Fibroblast of lung (primary cell): ENCODE measurements at regions not wholly inside any gene's neighbourhood (a gene's known extent, or its start where the extent isn't known, plus 50 kb on each side); places are given as distances from the start of the nearest gene placed in this dataset.

Experiments
- DNase-seq, 2 donors: peaks; one replicate each; pipeline versions ENCODE4 v3.0.0 to v3.0.0-alpha.2; 2010; ENCODE audit warnings: low read depth in 2 of 2
- H2AFZ ChIP-seq: 2 replicates; pipeline ENCODE4 v1.5.1; 2012; ENCODE audit warnings: low read length, control low read depth, inconsistent platforms
- H3K27ac ChIP-seq: 2 replicates; pipeline ENCODE4 v1.5.1; 2011; ENCODE audit warnings: low read length, control low read depth; ENCODE audit not compliant: insufficient read depth
- H3K27me3 ChIP-seq: 2 replicates; pipeline ENCODE4 v1.5.1; 2011; ENCODE audit warnings: mild to moderate bottlenecking, low read length; ENCODE audit not compliant: control insufficient read depth, insufficient read depth
- H3K36me3 ChIP-seq: 2 replicates; pipeline ENCODE4 v1.5.1; 2011; ENCODE audit warnings: low read length; ENCODE audit not compliant: control insufficient read depth, insufficient read depth
- H3K4me1 ChIP-seq: 2 replicates; pipeline ENCODE4 v1.5.1; 2011; ENCODE audit warnings: low read length; ENCODE audit not compliant: control insufficient read depth, insufficient read depth; ENCODE audit errors: extremely low read depth
- H3K4me2 ChIP-seq: 2 replicates; pipeline ENCODE4 v1.5.1; 2011; ENCODE audit warnings: low read length, control low read depth; ENCODE audit not compliant: insufficient read depth; ENCODE audit errors: extremely low read depth
- H3K4me3 ChIP-seq, 4 experiments: fragments of 200-600 bp in 1 of 4; sonication (generic) in 1 of 4; replicated peaks in 1 of 4; 2 replicates each; pipeline ENCODE4 v1.5.1; 2011 to 2016; ENCODE audit warnings: low read length in 4 of 4, low read depth in 3 of 4, mild to moderate bottlenecking in 3 of 4, control low read depth in 2 of 4, inconsistent platforms in 1 of 4, mixed read lengths in 1 of 4; ENCODE audit not compliant: insufficient read depth in 1 of 4; ENCODE audit errors: control extremely low read depth in 1 of 4
- H3K79me2 ChIP-seq: 2 replicates; pipeline ENCODE4 v1.5.1; 2012; ENCODE audit warnings: mild to moderate bottlenecking, low read length, inconsistent platforms; ENCODE audit not compliant: control insufficient read depth, insufficient read depth
- H3K9ac ChIP-seq: 2 replicates; pipeline ENCODE4 v1.5.1; 2011; ENCODE audit warnings: mild to moderate bottlenecking, low read length, control low read depth; ENCODE audit not compliant: insufficient read depth
- H3K9me3 ChIP-seq: 2 replicates; pipeline ENCODE4 v1.5.1; 2012; ENCODE audit warnings: low read depth, low read length; ENCODE audit not compliant: control insufficient read depth, insufficient read depth
- H4K20me1 ChIP-seq: 2 replicates; pipeline ENCODE4 v1.5.1; 2011; ENCODE audit warnings: low read length; ENCODE audit not compliant: control insufficient read depth, insufficient read depth; ENCODE audit errors: extremely low read depth
- EZH2 ChIP-seq: IDR thresholded peaks from 2 replicates; pipeline ENCODE4 v1.5.1; 2012; ENCODE audit warnings: low read length, control low read depth, mild to moderate bottlenecking; ENCODE audit errors: missing control alignments
- TF ChIP-seq, protein P1 (sequence below), 2 donors: IDR thresholded peaks in 1 of 2; conservative IDR thresholded peaks in 1 of 2; 1 replicate in 1 of 2; 2 replicates in 1 of 2; pipeline ENCODE4 v1.5.1; 2011 to 2012; ENCODE audit warnings: low read length in 2 of 2, control low read depth in 1 of 2, inconsistent platforms in 1 of 2, low read depth in 1 of 2, mild to moderate bottlenecking in 1 of 2

DNA sequence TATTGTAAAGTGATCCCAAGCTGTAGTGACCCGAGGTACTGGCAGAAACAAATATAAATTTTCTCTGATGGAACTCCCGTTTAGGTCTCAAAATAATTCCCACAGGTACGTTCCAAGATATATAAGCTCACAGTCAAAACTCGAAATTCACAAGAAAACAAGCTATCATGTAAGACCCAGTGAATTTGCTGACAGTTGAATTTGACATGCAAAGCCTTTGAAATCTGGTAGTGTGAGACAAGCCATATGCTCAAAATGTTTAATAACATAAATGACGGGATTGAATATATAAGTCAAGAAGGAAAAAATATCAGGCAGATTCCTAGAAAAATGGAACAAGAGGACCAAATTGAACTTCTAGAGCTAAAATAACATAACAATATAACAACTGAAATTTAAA is 252.8 kb downstream of the TMA16 start:
- Histone ChIP-seq H3K4me3 (no peak overlapping the region), H4K20me1 (no peaks in the 10 kb centered on the region), H3K36me3 (no peaks in the 10 kb centered on the region), H3K4me2 (no peak overlapping the region), H3K4me1 (no peaks in the 10 kb centered on the region), H3K79me2 (no peaks in the 10 kb centered on the region), H3K27me3 (no peaks in the 10 kb centered on the region), H3K27ac (no peak overlapping the region), H2AFZ (no peak overlapping the region), H3K9ac (no peak overlapping the region), H3K9me3 (no peaks in the 10 kb centered on the region)
- TF ChIP-seq EZH2, result no peak
- TF ChIP-seq, protein P1, sequence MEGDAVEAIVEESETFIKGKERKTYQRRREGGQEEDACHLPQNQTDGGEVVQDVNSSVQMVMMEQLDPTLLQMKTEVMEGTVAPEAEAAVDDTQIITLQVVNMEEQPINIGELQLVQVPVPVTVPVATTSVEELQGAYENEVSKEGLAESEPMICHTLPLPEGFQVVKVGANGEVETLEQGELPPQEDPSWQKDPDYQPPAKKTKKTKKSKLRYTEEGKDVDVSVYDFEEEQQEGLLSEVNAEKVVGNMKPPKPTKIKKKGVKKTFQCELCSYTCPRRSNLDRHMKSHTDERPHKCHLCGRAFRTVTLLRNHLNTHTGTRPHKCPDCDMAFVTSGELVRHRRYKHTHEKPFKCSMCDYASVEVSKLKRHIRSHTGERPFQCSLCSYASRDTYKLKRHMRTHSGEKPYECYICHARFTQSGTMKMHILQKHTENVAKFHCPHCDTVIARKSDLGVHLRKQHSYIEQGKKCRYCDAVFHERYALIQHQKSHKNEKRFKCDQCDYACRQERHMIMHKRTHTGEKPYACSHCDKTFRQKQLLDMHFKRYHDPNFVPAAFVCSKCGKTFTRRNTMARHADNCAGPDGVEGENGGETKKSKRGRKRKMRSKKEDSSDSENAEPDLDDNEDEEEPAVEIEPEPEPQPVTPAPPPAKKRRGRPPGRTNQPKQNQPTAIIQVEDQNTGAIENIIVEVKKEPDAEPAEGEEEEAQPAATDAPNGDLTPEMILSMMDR (conservative IDR thresholded peaks at IDR 0.05 in 1 of 2, IDR thresholded peaks at IDR 0.05 in 1 of 2; ENCODE audit: low read depth in 1 of 2, low read length in 2 of 2), result no peak
- no peak for DNase-seq

DNA sequence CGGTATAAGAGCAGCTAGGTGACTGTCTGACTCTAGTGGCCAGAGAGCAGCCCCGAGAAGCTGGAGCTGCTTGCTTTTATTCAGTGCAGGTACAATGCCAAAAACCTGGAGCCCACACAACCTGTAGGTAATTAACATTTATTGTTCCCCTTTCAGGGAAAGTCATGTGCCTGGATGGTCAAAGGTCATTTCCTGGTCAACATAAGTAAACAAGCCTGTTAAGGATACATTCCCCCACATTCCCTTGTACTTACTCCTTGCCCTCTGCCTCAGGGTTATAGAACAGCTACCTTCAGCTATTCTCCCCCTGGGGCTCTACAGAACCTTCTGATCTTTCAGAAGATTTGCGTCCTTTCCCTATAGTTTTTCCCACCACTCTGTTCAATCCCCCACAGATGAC is 253.4 kb downstream of the TMA16 start:
- Histone ChIP-seq H3K9ac (no peak overlapping the region), H3K4me1 (no peaks in the 10 kb centered on the region), H3K36me3 (no peaks in the 10 kb centered on the region), H3K4me2 (no peak overlapping the region), H2AFZ (no peak overlapping the region), H4K20me1 (no peaks in the 10 kb centered on the region), H3K27ac (no peak overlapping the region), H3K27me3 (no peaks in the 10 kb centered on the region), H3K4me3 (no peak overlapping the region), H3K79me2 (no peaks in the 10 kb centered on the region), H3K9me3 (no peaks in the 10 kb centered on the region)
- no peak for TF ChIP-seq EZH2
- TF ChIP-seq, protein P1 (conservative IDR thresholded peaks at IDR 0.05 in 1 of 2, IDR thresholded peaks at IDR 0.05 in 1 of 2; ENCODE audit: low read depth in 1 of 2, low read length in 2 of 2), result no peak
- no peak for DNase-seq

DNA sequence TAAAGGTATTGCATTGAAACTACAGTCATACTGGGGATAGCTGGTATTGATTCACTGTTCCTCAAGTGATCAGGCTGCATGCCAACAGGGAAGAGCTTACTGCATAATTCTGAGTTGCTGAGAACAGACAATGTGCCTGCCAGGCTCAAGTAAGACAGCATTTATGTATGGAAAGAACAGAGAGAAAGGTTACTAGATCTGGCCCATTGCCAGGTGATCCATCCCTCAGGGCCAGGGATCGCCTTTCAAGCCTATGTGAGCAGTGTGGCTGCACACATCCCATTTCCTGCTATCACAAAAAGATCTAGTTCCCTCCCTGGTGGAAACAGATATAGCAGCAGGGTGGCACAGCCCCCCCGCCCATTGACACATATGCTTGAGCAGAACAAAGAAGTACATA is 254.0 kb downstream of the TMA16 start:
- no peaks in the 10 kb centered on the region for H3K79me2 ChIP-seq
- no peak overlapping the region for H3K9ac ChIP-seq
- H3K9me3 ChIP-seq, result no peaks in the 10 kb centered on the region
- TF ChIP-seq, protein P1 (conservative IDR thresholded peaks at IDR 0.05 in 1 of 2, IDR thresholded peaks at IDR 0.05 in 1 of 2; ENCODE audit: low read depth in 1 of 2, low read length in 2 of 2), result no peak
- TF ChIP-seq EZH2, result no peak
- H4K20me1 ChIP-seq, result no peaks in the 10 kb centered on the region
- H3K27me3 ChIP-seq, result no peaks in the 10 kb centered on the region
- H3K4me3 ChIP-seq, result no peak overlapping the region
- peak; percentile 5 to 13 for DNase-seq
- no peak overlapping the region for H3K27ac ChIP-seq
- no peaks in the 10 kb centered on the region for H3K36me3 ChIP-seq
- H3K4me2 ChIP-seq, result no peak overlapping the region
- H2AFZ ChIP-seq, result no peak overlapping the region
- H3K4me1 ChIP-seq, result no peaks in the 10 kb centered on the region
